ENCODE measurements at regions not wholly inside any gene's neighbourhood (a gene's known extent, or its start where the extent isn't known, plus 50 kb on each side); places are given as distances from the start of the nearest gene placed in this dataset.

GRCh38 chr5:89011778-89012711, 129.1 kb upstream of the MEF2C start:
- TF ChIP-seq, protein P1, sequence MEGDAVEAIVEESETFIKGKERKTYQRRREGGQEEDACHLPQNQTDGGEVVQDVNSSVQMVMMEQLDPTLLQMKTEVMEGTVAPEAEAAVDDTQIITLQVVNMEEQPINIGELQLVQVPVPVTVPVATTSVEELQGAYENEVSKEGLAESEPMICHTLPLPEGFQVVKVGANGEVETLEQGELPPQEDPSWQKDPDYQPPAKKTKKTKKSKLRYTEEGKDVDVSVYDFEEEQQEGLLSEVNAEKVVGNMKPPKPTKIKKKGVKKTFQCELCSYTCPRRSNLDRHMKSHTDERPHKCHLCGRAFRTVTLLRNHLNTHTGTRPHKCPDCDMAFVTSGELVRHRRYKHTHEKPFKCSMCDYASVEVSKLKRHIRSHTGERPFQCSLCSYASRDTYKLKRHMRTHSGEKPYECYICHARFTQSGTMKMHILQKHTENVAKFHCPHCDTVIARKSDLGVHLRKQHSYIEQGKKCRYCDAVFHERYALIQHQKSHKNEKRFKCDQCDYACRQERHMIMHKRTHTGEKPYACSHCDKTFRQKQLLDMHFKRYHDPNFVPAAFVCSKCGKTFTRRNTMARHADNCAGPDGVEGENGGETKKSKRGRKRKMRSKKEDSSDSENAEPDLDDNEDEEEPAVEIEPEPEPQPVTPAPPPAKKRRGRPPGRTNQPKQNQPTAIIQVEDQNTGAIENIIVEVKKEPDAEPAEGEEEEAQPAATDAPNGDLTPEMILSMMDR (IDR thresholded peaks at IDR 0.05; ENCODE audit: control extremely low read depth, extremely low read depth): no peak
- no peaks in the 10 kb centered on the region for H3K27me3 ChIP-seq (ENCODE audit: control insufficient read depth in 3 of 3, insufficient read depth in 3 of 3, low read length in 2 of 3)
- H3K36me3 ChIP-seq (ENCODE audit: control insufficient read depth in 4 of 4, insufficient read depth in 4 of 4, low read length in 4 of 4): no peaks in the 10 kb centered on the region
- no peaks in the 10 kb centered on the region for H3K4me1 ChIP-seq (ENCODE audit: control insufficient read depth in 5 of 5, insufficient read depth in 5 of 5, low read length in 5 of 5)
- no peaks in the 10 kb centered on the region for H3K9me3 ChIP-seq (ENCODE audit: control insufficient read depth in 4 of 4, insufficient read depth in 3 of 4, low read length in 3 of 4)
- H3K27ac ChIP-seq (ENCODE audit: low read depth in 1 of 2, low read length in 1 of 2): no peak overlapping the region
- ATAC-seq (ENCODE audit: insufficient read depth, low FRiP score) (no peak), DNase-seq (no peak)
- no peak overlapping the region for H3K4me3 ChIP-seq
- WGBS, 2 donors: 77 to 85% methylated on average over 6 of the region's 6 CpGs
- no peak overlapping the region for H3K9ac ChIP-seq (ENCODE audit: insufficient read depth in 1 of 2, low read length in 2 of 2)

- DNase-seq: no peak
- H3K4me3 ChIP-seq: no peak overlapping the region
- no peaks in the 10 kb centered on the region for H3K9me3 ChIP-seq (ENCODE audit: control insufficient read depth in 4 of 4, insufficient read depth in 3 of 4, low read length in 3 of 4)
- H3K4me1 ChIP-seq (ENCODE audit: control insufficient read depth in 5 of 5, insufficient read depth in 5 of 5, low read length in 5 of 5): no peaks in the 10 kb centered on the region
- no peak overlapping the region for H3K27ac ChIP-seq (ENCODE audit: low read depth in 1 of 2, low read length in 1 of 2)
- H3K9ac ChIP-seq (ENCODE audit: insufficient read depth in 1 of 2, low read length in 2 of 2): no peak overlapping the region
- H3K36me3 ChIP-seq (ENCODE audit: control insufficient read depth in 4 of 4, insufficient read depth in 4 of 4, low read length in 4 of 4): no peaks in the 10 kb centered on the region
- H3K27me3 ChIP-seq (ENCODE audit: control insufficient read depth in 3 of 3, insufficient read depth in 3 of 3, low read length in 2 of 3): no peaks in the 10 kb centered on the region
- ATAC-seq (ENCODE audit: insufficient read depth, low FRiP score): no peak
- TF ChIP-seq, protein P1 (IDR thresholded peaks at IDR 0.05; ENCODE audit: control extremely low read depth, extremely low read depth): no peak
- 90 to 95% methylated on average over 2 of the region's 2 CpGs for WGBS, 2 donors
Observed at GRCh38 chr5:89010512-89010911, 127.5 kb upstream of the MEF2C start.

GRCh38 chr5:89008291-89008690, 125.3 kb upstream of the MEF2C start:
- H3K27me3 ChIP-seq (ENCODE audit: control insufficient read depth in 3 of 3, insufficient read depth in 3 of 3, low read length in 2 of 3): no peaks in the 10 kb centered on the region
- H3K9me3 ChIP-seq (ENCODE audit: control insufficient read depth in 4 of 4, insufficient read depth in 3 of 4, low read length in 3 of 4): peaks cover 0 to 5% (median 0%) of the 10 kb centered on the region in 4 donors
- TF ChIP-seq, protein P1 (IDR thresholded peaks at IDR 0.05; ENCODE audit: control extremely low read depth, extremely low read depth): no peak
- no peak overlapping the region for H3K9ac ChIP-seq (ENCODE audit: insufficient read depth in 1 of 2, low read length in 2 of 2)
- ATAC-seq (ENCODE audit: insufficient read depth, low FRiP score) (no peak), DNase-seq (no peak)
- WGBS, 2 donors: 96 to 100% methylated on average over 1 of the region's 1 CpG
- H3K36me3 ChIP-seq (ENCODE audit: control insufficient read depth in 4 of 4, insufficient read depth in 4 of 4, low read length in 4 of 4): no peaks in the 10 kb centered on the region
- H3K4me1 ChIP-seq (ENCODE audit: control insufficient read depth in 5 of 5, insufficient read depth in 5 of 5, low read length in 5 of 5): no peaks in the 10 kb centered on the region
- H3K4me3 ChIP-seq: no peak overlapping the region
- H3K27ac ChIP-seq (ENCODE audit: low read depth in 1 of 2, low read length in 1 of 2): no peak overlapping the region

Measured in lung (tissue), 11 donors.